Muscle of leg (tissue), 3 donors: ENCODE measurements at regions not wholly inside any gene's neighbourhood (a gene's known extent, or its start where the extent isn't known, plus 50 kb on each side); places are given as distances from the start of the nearest gene placed in this dataset.
A peak's percentile ranks its signal among the peaks of the same experiment; 100 is the strongest.
"Not testable (repeated sequence)": the region's sequence is repeated elsewhere in the genome, so short reads cannot be mapped to it uniquely, and the experiment has no call there.

Experiments
- DNase-seq: peaks from one replicate; pipeline ENCODE4 v3.0.0; 2013
- H3K27ac ChIP-seq: one replicate; pipeline ENCODE4 v1.5.1; 2013; ENCODE audit warnings: mild to moderate bottlenecking, low read length, control low read depth
- H3K27me3 ChIP-seq: one replicate; pipeline ENCODE4 v1.6.1; 2013; ENCODE audit warnings: low read length; ENCODE audit not compliant: control insufficient read depth, insufficient read depth
- H3K36me3 ChIP-seq: one replicate; pipeline ENCODE4 v1.6.1; 2013; ENCODE audit warnings: low read length; ENCODE audit not compliant: control insufficient read depth, insufficient read depth
- H3K4me1 ChIP-seq: one replicate; pipeline ENCODE4 v1.6.1; 2013; ENCODE audit warnings: low read length; ENCODE audit not compliant: control insufficient read depth, insufficient read depth
- H3K4me3 ChIP-seq: one replicate; pipeline ENCODE4 v1.5.1; 2013; ENCODE audit warnings: low read length, control low read depth
- H3K9me3 ChIP-seq: replicated peaks from 2 replicates; pipeline ENCODE4 v1.6.1; 2013; ENCODE audit warnings: low read depth, low read length; ENCODE audit not compliant: control insufficient read depth
- whole genome bisulfite sequencing: methylation state at CpG from one replicate; pipeline ENCODE4 v1.1.5; 2013; ENCODE audit warnings: missing lambda C conversion rate; ENCODE audit not compliant: insufficient coverage; 5-methylcytosine and 5-hydroxymethylcytosine counted together

GRCh38 chr6:61622601-61623000 is 663.4 kb downstream of the KHDRBS2 start:
- Histone ChIP-seq H3K9me3 (peaks cover 23% of the 10 kb centered on the region), H3K36me3 (no peaks in the 10 kb centered on the region), H3K27ac (no peak overlapping the region), H3K4me3 (no peak overlapping the region), H3K27me3 (no peaks in the 10 kb centered on the region), H3K4me1 (no peaks in the 10 kb centered on the region)
- 68% methylated on average over 4 of the region's 4 CpGs for WGBS
- DNase-seq, result no peak

- DNase-seq, result no peak
- H3K36me3 ChIP-seq, result no peaks in the 10 kb centered on the region
- H3K9me3 ChIP-seq, result peaks cover 11% of the 10 kb centered on the region
- no peaks in the 10 kb centered on the region for H3K27me3 ChIP-seq
- H3K27ac ChIP-seq, result no peak overlapping the region
- H3K4me1 ChIP-seq, result no peaks in the 10 kb centered on the region
- H3K4me3 ChIP-seq, result no peak overlapping the region
Observed at GRCh38 chr6:61614119-61614518, 671.9 kb downstream of the KHDRBS2 start.

GRCh38 chr6:61606500-61606899 is 679.5 kb downstream of the KHDRBS2 start:
- Histone ChIP-seq H3K4me1 (no peaks in the 10 kb centered on the region), H3K27me3 (no peaks in the 10 kb centered on the region), H3K9me3 (peaks cover 14% of the 10 kb centered on the region), H3K4me3 (no peak overlapping the region), H3K36me3 (no peaks in the 10 kb centered on the region), H3K27ac (no peak overlapping the region)
- no peak for DNase-seq
- 63% methylated on average over 2 of the region's 2 CpGs for WGBS

- DNase-seq, H3K27ac ChIP-seq, H3K4me3 ChIP-seq, H3K36me3 ChIP-seq, H3K27me3 ChIP-seq, H3K4me1 ChIP-seq: not testable (repeated sequence)
- peaks cover 12% of the 10 kb centered on the region for H3K9me3 ChIP-seq
- WGBS, result 64% methylated on average over 4 of the region's 4 CpGs
Observed at GRCh38 chr6:61605851-61606250, 680.2 kb downstream of the KHDRBS2 start.

- DNase-seq, result peak; percentile 25
- not testable (repeated sequence) for H3K27me3 ChIP-seq, H3K36me3 ChIP-seq, H3K4me3 ChIP-seq, H3K4me1 ChIP-seq, H3K27ac ChIP-seq
- peaks cover 12% of the 10 kb centered on the region for H3K9me3 ChIP-seq
- 59% methylated on average over 4 of the region's 4 CpGs for WGBS
Observed at GRCh38 chr6:61602171-61602570, 683.9 kb downstream of the KHDRBS2 start.

- Histone ChIP-seq H3K27ac (no peak overlapping the region), H3K4me1 (no peaks in the 10 kb centered on the region), H3K9me3 (peaks cover 9% of the 10 kb centered on the region), H3K27me3 (no peaks in the 10 kb centered on the region), H3K4me3 (no peak overlapping the region), H3K36me3 (no peaks in the 10 kb centered on the region)
- no peak for DNase-seq
- WGBS, result no CpG with 5 or more reads among the region's 2 CpGs
Observed at GRCh38 chr6:61592238-61592637, 693.8 kb downstream of the KHDRBS2 start.

- no peak overlapping the region for H3K4me3 ChIP-seq
- H3K4me1 ChIP-seq, result no peaks in the 10 kb centered on the region
- H3K27me3 ChIP-seq, result no peaks in the 10 kb centered on the region
- DNase-seq, result no peak
- no CpG with 5 or more reads among the region's 3 CpGs for WGBS
- no peak overlapping the region for H3K27ac ChIP-seq
- no peaks in the 10 kb centered on the region for H3K36me3 ChIP-seq
- peaks cover 10% of the 10 kb centered on the region for H3K9me3 ChIP-seq
Observed at GRCh38 chr6:61586934-61587537, 699.0 kb downstream of the KHDRBS2 start.

GRCh38 chr6:61585504-61585903 is 700.5 kb downstream of the KHDRBS2 start:
- no peak overlapping the region for H3K27ac ChIP-seq
- no peak for DNase-seq
- no peaks in the 10 kb centered on the region for H3K27me3 ChIP-seq
- no peaks in the 10 kb centered on the region for H3K36me3 ChIP-seq
- no peak overlapping the region for H3K4me3 ChIP-seq
- peaks cover 6% of the 10 kb centered on the region for H3K9me3 ChIP-seq
- WGBS, result no CpG with 5 or more reads among the region's 2 CpGs
- H3K4me1 ChIP-seq, result no peaks in the 10 kb centered on the region

GRCh38 chr6:61562098-61562497 is 723.9 kb downstream of the KHDRBS2 start:
- Histone ChIP-seq H3K27me3 (no peaks in the 10 kb centered on the region), H3K36me3 (no peaks in the 10 kb centered on the region), H3K4me1 (no peaks in the 10 kb centered on the region), H3K27ac (no peak overlapping the region), H3K9me3 (peaks cover 13% of the 10 kb centered on the region), H3K4me3 (no peak overlapping the region)
- no CpG with 5 or more reads among the region's 1 CpG for WGBS
- no peak for DNase-seq

GRCh38 chr6:61558796-61559195 is 727.2 kb downstream of the KHDRBS2 start:
- H3K27me3 ChIP-seq, result no peaks in the 10 kb centered on the region
- no peaks in the 10 kb centered on the region for H3K4me1 ChIP-seq
- H3K9me3 ChIP-seq, result peaks cover 18% of the 10 kb centered on the region
- no peak overlapping the region for H3K4me3 ChIP-seq
- no peak overlapping the region for H3K27ac ChIP-seq
- WGBS, result 60% methylated on average over 1 of the region's 1 CpG
- no peak for DNase-seq
- H3K36me3 ChIP-seq, result no peaks in the 10 kb centered on the region

- Histone ChIP-seq H3K36me3 (no peaks in the 10 kb centered on the region), H3K4me3 (no peak overlapping the region), H3K27ac (no peak overlapping the region), H3K27me3 (no peaks in the 10 kb centered on the region), H3K4me1 (no peaks in the 10 kb centered on the region), H3K9me3 (peaks cover 11% of the 10 kb centered on the region)
- no peak for DNase-seq
- WGBS, result 100% methylated on average over 5 of the region's 6 CpGs
Observed at GRCh38 chr6:61555993-61556392, 730.0 kb downstream of the KHDRBS2 start.
